ENCODE measurements at regions not wholly inside any gene's neighbourhood (a gene's known extent, or its start where the extent isn't known, plus 50 kb on each side); places are given as distances from the start of the nearest gene placed in this dataset.
"Not testable (repeated sequence)": the region's sequence is repeated elsewhere in the genome, so short reads cannot be mapped to it uniquely, and the experiment has no call there.

- no peak for DNase-seq
These were observed 450.1 kb downstream of the GJA1 start for GRCh38 chr6:121885399-121886152.

GRCh38 chr6:121886223-121886830 lies 450.9 kb downstream of the GJA1 start:
- DNase-seq, result no peak

GRCh38 chr6:121887724-121888123 lies 452.3 kb downstream of the GJA1 start:
- no peak for DNase-seq

- DNase-seq, result no peak
These were observed 455.0 kb downstream of the GJA1 start for GRCh38 chr6:121890307-121890910.

- not testable (repeated sequence) for DNase-seq
These were observed 460.3 kb downstream of the GJA1 start for GRCh38 chr6:121895731-121896130.

- DNase-seq, result no peak
These were observed 460.9 kb downstream of the GJA1 start for GRCh38 chr6:121896363-121896762.

- no peak for DNase-seq
These were observed 461.3 kb downstream of the GJA1 start for GRCh38 chr6:121896771-121897170.

- no peak for DNase-seq
These were observed 461.9 kb downstream of the GJA1 start for GRCh38 chr6:121897337-121897760.

GRCh38 chr6:121901432-121901831 lies 466.0 kb downstream of the GJA1 start:
- DNase-seq, result no peak

GRCh38 chr6:121904559-121904958 lies 469.1 kb downstream of the GJA1 start:
- no peak for DNase-seq

- no peak for DNase-seq
These were observed 477.5 kb downstream of the GJA1 start for GRCh38 chr6:121912905-121913304.

GRCh38 chr6:121917263-121917829 lies 481.9 kb downstream of the GJA1 start:
- no peak for DNase-seq

- DNase-seq, result no peak
These were observed 481.5 kb upstream of the HSF2 start for GRCh38 chr6:121917834-121918559.

- DNase-seq, result no peak
These were observed 478.8 kb upstream of the HSF2 start for GRCh38 chr6:121920616-121921015.

- DNase-seq, result no peak
These were observed 474.4 kb upstream of the HSF2 start for GRCh38 chr6:121925024-121925423.

GRCh38 chr6:121925534-121926255 lies 473.8 kb upstream of the HSF2 start:
- no peak for DNase-seq

GRCh38 chr6:121929301-121929700 lies 470.2 kb upstream of the HSF2 start:
- no peak for DNase-seq

- DNase-seq, result no peak
These were observed 467.1 kb upstream of the HSF2 start for GRCh38 chr6:121932076-121932991.

- no peak for DNase-seq
These were observed 465.0 kb upstream of the HSF2 start for GRCh38 chr6:121934451-121934850.

- no peak for DNase-seq
These were observed 458.7 kb upstream of the HSF2 start for GRCh38 chr6:121940728-121941127.

GRCh38 chr6:121944354-121944753 lies 455.1 kb upstream of the HSF2 start:
- DNase-seq, result no peak

Data from SHP77 treated with DMSO at 0.1 percent for 48 hours (cell line).